ENCODE measurements at regions not wholly inside any gene's neighbourhood (a gene's known extent, or its start where the extent isn't known, plus 50 kb on each side); places are given as distances from the start of the nearest gene placed in this dataset.

- H3K4me3 ChIP-seq = no peak overlapping the region
- WGBS, 2 donors = 43 to 57% methylated on average over 2 of the region's 2 CpGs
- H3K4me1 ChIP-seq = peaks cover 0 to 11% (median 7%) of the 10 kb centered on the region in 4 donors
- no peaks in the 10 kb centered on the region for H3K9me3 ChIP-seq
- H3K27ac ChIP-seq = no peak overlapping the region
- H3K36me3 ChIP-seq = no peaks in the 10 kb centered on the region
- H3K27me3 ChIP-seq = peaks cover 0 to 39% of the 10 kb centered on the region in 2 donors
- TF ChIP-seq, protein P1, sequence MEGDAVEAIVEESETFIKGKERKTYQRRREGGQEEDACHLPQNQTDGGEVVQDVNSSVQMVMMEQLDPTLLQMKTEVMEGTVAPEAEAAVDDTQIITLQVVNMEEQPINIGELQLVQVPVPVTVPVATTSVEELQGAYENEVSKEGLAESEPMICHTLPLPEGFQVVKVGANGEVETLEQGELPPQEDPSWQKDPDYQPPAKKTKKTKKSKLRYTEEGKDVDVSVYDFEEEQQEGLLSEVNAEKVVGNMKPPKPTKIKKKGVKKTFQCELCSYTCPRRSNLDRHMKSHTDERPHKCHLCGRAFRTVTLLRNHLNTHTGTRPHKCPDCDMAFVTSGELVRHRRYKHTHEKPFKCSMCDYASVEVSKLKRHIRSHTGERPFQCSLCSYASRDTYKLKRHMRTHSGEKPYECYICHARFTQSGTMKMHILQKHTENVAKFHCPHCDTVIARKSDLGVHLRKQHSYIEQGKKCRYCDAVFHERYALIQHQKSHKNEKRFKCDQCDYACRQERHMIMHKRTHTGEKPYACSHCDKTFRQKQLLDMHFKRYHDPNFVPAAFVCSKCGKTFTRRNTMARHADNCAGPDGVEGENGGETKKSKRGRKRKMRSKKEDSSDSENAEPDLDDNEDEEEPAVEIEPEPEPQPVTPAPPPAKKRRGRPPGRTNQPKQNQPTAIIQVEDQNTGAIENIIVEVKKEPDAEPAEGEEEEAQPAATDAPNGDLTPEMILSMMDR (IDR thresholded peaks at IDR 0.05) = no peak
- TF ChIP-seq POLR2A (IDR thresholded peaks at IDR 0.05) (no peak), EP300 (IDR thresholded peaks at IDR 0.05) (no peak)
- no peak for DNase-seq (ENCODE audit: low spot score in 2 of 2)
Observed at GRCh38 chr1:38581396-38581795, 278.2 kb downstream of the RRAGC start.

DNA sequence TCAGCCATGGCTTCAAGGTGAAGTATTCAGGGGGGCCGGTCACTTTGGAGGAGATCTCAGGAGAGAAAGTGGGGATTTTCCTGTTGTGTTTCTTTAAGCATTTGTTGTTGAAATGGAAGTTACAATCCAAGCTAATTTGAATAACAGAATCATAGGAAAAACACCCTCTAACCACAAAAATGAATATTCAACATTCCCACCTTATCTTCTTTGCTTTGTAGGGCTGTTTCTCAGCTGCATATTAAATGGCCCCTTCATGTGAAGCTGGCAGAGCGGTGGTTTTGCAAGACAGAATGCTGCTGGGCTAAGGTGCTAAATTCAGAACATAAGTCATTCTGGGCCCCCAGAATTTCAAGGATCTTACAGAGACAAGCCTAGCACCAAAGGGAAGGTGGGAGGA is 279.0 kb downstream of the RRAGC start:
- WGBS, 2 donors = 87 to 89% methylated on average over 2 of the region's 2 CpGs
- peaks cover 0 to 39% of the 10 kb centered on the region in 2 donors for H3K27me3 ChIP-seq

DNA sequence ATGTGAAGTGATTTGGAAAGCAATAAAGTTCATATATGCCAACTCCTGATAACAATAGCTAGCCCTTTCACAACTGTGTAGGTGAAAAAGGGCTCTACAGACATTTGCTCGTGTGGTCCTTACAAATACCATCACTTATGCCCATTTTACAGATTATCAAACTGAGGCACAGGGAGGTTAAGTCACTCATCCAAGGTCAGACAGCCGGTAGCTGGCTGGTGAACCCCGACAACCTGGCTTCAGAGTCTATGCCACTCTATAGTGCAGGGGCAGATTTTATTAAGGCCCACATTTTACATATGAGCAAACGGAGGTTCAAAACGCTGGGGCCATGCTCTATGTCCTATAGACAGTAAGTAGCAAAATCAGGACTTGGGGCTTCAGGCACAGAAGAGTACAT is 280.5 kb downstream of the RRAGC start:
- Histone ChIP-seq H3K36me3 (no peaks in the 10 kb centered on the region), H3K4me3 (no peak overlapping the region), H3K27ac (no peak overlapping the region), H3K4me1 (peaks cover 0 to 11% (median 7%) of the 10 kb centered on the region in 4 donors), H3K27me3 (peaks cover 0 to 39% of the 10 kb centered on the region in 2 donors), H3K9me3 (no peaks in the 10 kb centered on the region)
- DNase-seq (ENCODE audit: low spot score in 2 of 2) = no peak
- WGBS, 2 donors = 90 to 91% methylated on average over 5 of the region's 5 CpGs
- TF ChIP-seq, protein P1 (IDR thresholded peaks at IDR 0.05) = no peak
- no peak for TF ChIP-seq POLR2A (IDR thresholded peaks at IDR 0.05)
- TF ChIP-seq EP300 (IDR thresholded peaks at IDR 0.05) = no peak

More for the DNA sequence above, 279.0 kb downstream of the RRAGC start:
- TF ChIP-seq POLR2A (IDR thresholded peaks at IDR 0.05) (no peak), EP300 (IDR thresholded peaks at IDR 0.05) (no peak)
- TF ChIP-seq, protein P1 (IDR thresholded peaks at IDR 0.05) = no peak
- DNase-seq (ENCODE audit: low spot score in 2 of 2) = no peak
- Histone ChIP-seq H3K4me1 (peaks cover 0 to 11% (median 7%) of the 10 kb centered on the region in 4 donors), H3K9me3 (no peaks in the 10 kb centered on the region), H3K27ac (no peak overlapping the region), H3K36me3 (no peaks in the 10 kb centered on the region), H3K4me3 (no peak overlapping the region)

- no peak for TF ChIP-seq POLR2A (IDR thresholded peaks at IDR 0.05)
- TF ChIP-seq EP300 (IDR thresholded peaks at IDR 0.05) = no peak
- TF ChIP-seq, protein P1 (IDR thresholded peaks at IDR 0.05) = no peak
- WGBS, 2 donors = 5 to 11% methylated on average over 35 to 42 of the region's 66 CpGs
- Histone ChIP-seq H3K27ac (no peak overlapping the region), H3K36me3 (no peaks in the 10 kb centered on the region), H3K4me3 (peak overlapping the region in 2 of 4 donors; percentile 15 to 36), H3K27me3 (peaks cover 0 to 39% of the 10 kb centered on the region in 2 donors), H3K9me3 (no peaks in the 10 kb centered on the region), H3K4me1 (peaks cover 0 to 11% (median 7%) of the 10 kb centered on the region in 4 donors)
- no peak for DNase-seq (ENCODE audit: low spot score in 2 of 2)
Observed at GRCh38 chr1:38578271-38578951, 281.2 kb downstream of the RRAGC start.

DNA sequence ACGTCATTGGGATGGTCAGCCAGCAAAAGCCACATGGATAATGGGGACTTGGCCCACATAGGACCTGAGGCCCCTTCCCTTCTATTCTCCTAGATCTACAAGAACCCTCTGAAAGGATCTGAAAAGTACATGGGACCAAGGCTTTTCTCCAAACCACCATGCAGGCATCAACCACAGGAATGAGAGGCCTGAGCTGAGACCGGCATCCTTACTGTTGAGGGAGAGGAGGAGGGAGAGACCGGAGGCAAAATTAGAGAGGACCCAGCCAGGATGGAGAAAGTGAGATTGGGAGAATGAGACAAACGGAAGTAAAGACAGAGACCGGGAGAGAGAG is 281.7 kb downstream of the RRAGC start:
- Histone ChIP-seq H3K9me3 (no peaks in the 10 kb centered on the region), H3K27me3 (peaks cover 0 to 39% of the 10 kb centered on the region in 2 donors), H3K36me3 (no peaks in the 10 kb centered on the region), H3K4me3 (peak overlapping the region in 2 of 4 donors; percentile 15 to 36), H3K27ac (no peak overlapping the region), H3K4me1 (peaks cover 0 to 11% (median 7%) of the 10 kb centered on the region in 4 donors)
- WGBS, 2 donors = 27 to 28% methylated on average over 5 of the region's 5 CpGs
- DNase-seq (ENCODE audit: low spot score in 2 of 2) = no peak
- TF ChIP-seq, protein P1 (IDR thresholded peaks at IDR 0.05) = no peak
- TF ChIP-seq POLR2A (IDR thresholded peaks at IDR 0.05) (no peak), EP300 (IDR thresholded peaks at IDR 0.05) (no peak)
